Fibroblast of lung (primary cell): ENCODE measurements at regions not wholly inside any gene's neighbourhood (a gene's known extent, or its start where the extent isn't known, plus 50 kb on each side); places are given as distances from the start of the nearest gene placed in this dataset.
"Not testable (repeated sequence)": the region's sequence is repeated elsewhere in the genome, so short reads cannot be mapped to it uniquely, and the experiment has no call there.

ENCODE experiments used
- DNase-seq, 2 donors: peaks; one replicate each; pipeline versions ENCODE4 v3.0.0 to v3.0.0-alpha.2; 2010; ENCODE audit warnings: low read depth in 2 of 2
- H2AFZ ChIP-seq: 2 replicates; pipeline ENCODE4 v1.5.1; 2012; ENCODE audit warnings: low read length, control low read depth, inconsistent platforms
- H3K27ac ChIP-seq: 2 replicates; pipeline ENCODE4 v1.5.1; 2011; ENCODE audit warnings: low read length, control low read depth; ENCODE audit not compliant: insufficient read depth
- H3K27me3 ChIP-seq: 2 replicates; pipeline ENCODE4 v1.5.1; 2011; ENCODE audit warnings: mild to moderate bottlenecking, low read length; ENCODE audit not compliant: control insufficient read depth, insufficient read depth
- H3K36me3 ChIP-seq: 2 replicates; pipeline ENCODE4 v1.5.1; 2011; ENCODE audit warnings: low read length; ENCODE audit not compliant: control insufficient read depth, insufficient read depth
- H3K4me1 ChIP-seq: 2 replicates; pipeline ENCODE4 v1.5.1; 2011; ENCODE audit warnings: low read length; ENCODE audit not compliant: control insufficient read depth, insufficient read depth; ENCODE audit errors: extremely low read depth
- H3K4me2 ChIP-seq: 2 replicates; pipeline ENCODE4 v1.5.1; 2011; ENCODE audit warnings: low read length, control low read depth; ENCODE audit not compliant: insufficient read depth; ENCODE audit errors: extremely low read depth
- H3K4me3 ChIP-seq, 4 experiments: fragments of 200-600 bp in 1 of 4; sonication (generic) in 1 of 4; replicated peaks in 1 of 4; 2 replicates each; pipeline ENCODE4 v1.5.1; 2011 to 2016; ENCODE audit warnings: low read length in 4 of 4, low read depth in 3 of 4, mild to moderate bottlenecking in 3 of 4, control low read depth in 2 of 4, inconsistent platforms in 1 of 4, mixed read lengths in 1 of 4; ENCODE audit not compliant: insufficient read depth in 1 of 4; ENCODE audit errors: control extremely low read depth in 1 of 4
- H3K79me2 ChIP-seq: 2 replicates; pipeline ENCODE4 v1.5.1; 2012; ENCODE audit warnings: mild to moderate bottlenecking, low read length, inconsistent platforms; ENCODE audit not compliant: control insufficient read depth, insufficient read depth
- H3K9ac ChIP-seq: 2 replicates; pipeline ENCODE4 v1.5.1; 2011; ENCODE audit warnings: mild to moderate bottlenecking, low read length, control low read depth; ENCODE audit not compliant: insufficient read depth
- H3K9me3 ChIP-seq: 2 replicates; pipeline ENCODE4 v1.5.1; 2012; ENCODE audit warnings: low read depth, low read length; ENCODE audit not compliant: control insufficient read depth, insufficient read depth
- H4K20me1 ChIP-seq: 2 replicates; pipeline ENCODE4 v1.5.1; 2011; ENCODE audit warnings: low read length; ENCODE audit not compliant: control insufficient read depth, insufficient read depth; ENCODE audit errors: extremely low read depth
- CTCF ChIP-seq, 2 donors: IDR thresholded peaks in 1 of 2; conservative IDR thresholded peaks in 1 of 2; 1 replicate in 1 of 2; 2 replicates in 1 of 2; pipeline ENCODE4 v1.5.1; 2011 to 2012; ENCODE audit warnings: low read length in 2 of 2, control low read depth in 1 of 2, inconsistent platforms in 1 of 2, low read depth in 1 of 2, mild to moderate bottlenecking in 1 of 2
- EZH2 ChIP-seq: IDR thresholded peaks from 2 replicates; pipeline ENCODE4 v1.5.1; 2012; ENCODE audit warnings: low read length, control low read depth, mild to moderate bottlenecking; ENCODE audit errors: missing control alignments

- H3K79me2 ChIP-seq, result no peaks in the 10 kb centered on the region
- no peak overlapping the region for H3K27ac ChIP-seq
- no peak overlapping the region for H3K4me3 ChIP-seq
- no peak overlapping the region for H3K9ac ChIP-seq
- TF ChIP-seq CTCF (conservative IDR thresholded peaks at IDR 0.05 in 1 of 2, IDR thresholded peaks at IDR 0.05 in 1 of 2; ENCODE audit: low read depth in 1 of 2, low read length in 2 of 2), result no peak
- no peak for TF ChIP-seq EZH2
- H3K4me1 ChIP-seq, result no peaks in the 10 kb centered on the region
- H3K9me3 ChIP-seq, result no peaks in the 10 kb centered on the region
- H4K20me1 ChIP-seq, result no peaks in the 10 kb centered on the region
- H3K36me3 ChIP-seq, result no peaks in the 10 kb centered on the region
- DNase-seq, result no peak
- H3K4me2 ChIP-seq, result no peak overlapping the region
- H2AFZ ChIP-seq, result no peak overlapping the region
- H3K27me3 ChIP-seq, result no peaks in the 10 kb centered on the region
These were observed 209.8 kb upstream of the GJE1 start for GRCh38 chr6:141922898-141923297.

DNA sequence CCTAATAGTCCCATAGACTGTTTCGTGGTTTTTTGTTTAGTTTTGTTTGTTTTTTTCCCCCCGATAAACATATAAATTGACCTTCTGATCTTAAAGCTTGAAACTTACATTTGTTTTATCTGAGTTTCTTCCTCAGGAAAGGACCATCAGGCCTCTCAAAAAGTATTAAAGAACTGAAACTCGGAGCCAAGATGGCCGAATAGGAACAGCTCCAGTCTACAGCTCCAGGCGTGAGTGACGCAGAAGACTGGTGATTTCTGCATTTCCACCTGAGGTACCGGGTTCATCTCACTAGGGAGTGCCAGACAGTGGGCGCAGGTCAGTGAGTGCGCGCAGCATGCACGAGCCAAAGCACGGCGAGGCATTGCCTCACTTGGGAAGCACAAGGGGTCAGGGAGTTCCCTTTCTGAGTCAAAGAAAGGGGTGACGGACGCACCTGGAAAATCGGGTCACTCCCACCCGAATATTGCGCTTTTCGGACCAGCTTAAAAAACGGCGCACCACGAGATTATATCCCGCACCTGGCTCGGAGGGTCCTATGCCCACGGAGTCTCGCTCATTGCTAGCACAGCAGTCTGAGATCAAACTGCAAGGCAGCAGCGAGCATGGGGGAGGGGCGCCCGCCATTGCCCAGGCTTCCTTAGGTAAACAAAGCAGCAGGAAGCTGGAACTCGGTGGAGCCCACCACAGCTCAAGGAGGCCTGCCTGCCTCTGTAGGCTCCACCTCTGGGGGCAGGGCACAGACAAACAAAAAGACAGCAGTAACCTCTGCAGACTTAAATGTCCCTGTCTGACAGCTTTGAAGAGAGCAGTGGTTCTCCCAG, 215.8 kb upstream of the GJE1 start:
- H3K9ac ChIP-seq, H4K20me1 ChIP-seq, H2AFZ ChIP-seq, H3K4me1 ChIP-seq, H3K4me3 ChIP-seq, H3K36me3 ChIP-seq, H3K27me3 ChIP-seq, H3K79me2 ChIP-seq, H3K4me2 ChIP-seq, DNase-seq, H3K9me3 ChIP-seq, H3K27ac ChIP-seq: not testable (repeated sequence)

GRCh38 chr6:141914646-141915045, 218.1 kb upstream of the GJE1 start:
- DNase-seq, result peak in 1 of 2 donors; percentile 1
- Histone ChIP-seq H3K4me3 (no peak overlapping the region), H3K27me3 (no peaks in the 10 kb centered on the region), H3K27ac (no peak overlapping the region), H3K9ac (no peak overlapping the region), H3K9me3 (no peaks in the 10 kb centered on the region), H3K4me1 (no peaks in the 10 kb centered on the region), H3K79me2 (no peaks in the 10 kb centered on the region), H3K4me2 (no peak overlapping the region), H2AFZ (no peak overlapping the region), H3K36me3 (no peaks in the 10 kb centered on the region), H4K20me1 (no peaks in the 10 kb centered on the region)
- no peak for TF ChIP-seq CTCF (conservative IDR thresholded peaks at IDR 0.05 in 1 of 2, IDR thresholded peaks at IDR 0.05 in 1 of 2; ENCODE audit: low read depth in 1 of 2, low read length in 2 of 2)
- TF ChIP-seq EZH2, result no peak
